ELF-1 (cell line): ENCODE measurements at regions not wholly inside any gene's neighbourhood (a gene's known extent, or its start where the extent isn't known, plus 50 kb on each side); places are given as distances from the start of the nearest gene placed in this dataset.
"Not testable (repeated sequence)": the region's sequence is repeated elsewhere in the genome, so short reads cannot be mapped to it uniquely, and the experiment has no call there.

Source experiments
- DNase-seq: peaks from one replicate; pipeline ENCODE4 v3.0.0-alpha.2; 2016; ENCODE audit warnings: low read depth, low spot score

GRCh38 chr4:22630161-22630975 is 62.4 kb upstream of the GBA3 start:
- DNase-seq = not testable (repeated sequence)

- not testable (repeated sequence) for DNase-seq
These were observed 61.6 kb upstream of the GBA3 start for GRCh38 chr4:22631167-22631566.

- no peak for DNase-seq
These were observed 58.1 kb upstream of the GBA3 start for GRCh38 chr4:22634541-22635181.

- DNase-seq = not testable (repeated sequence)
These were observed 57.6 kb upstream of the GBA3 start for GRCh38 chr4:22635182-22635549.

GRCh38 chr4:22635692-22636091 is 57.0 kb upstream of the GBA3 start:
- DNase-seq = no peak

GRCh38 chr4:22637306-22637705 is 55.4 kb upstream of the GBA3 start:
- DNase-seq = no peak
